SW 1271 (cell line): ENCODE measurements at regions not wholly inside any gene's neighbourhood (a gene's known extent, or its start where the extent isn't known, plus 50 kb on each side); places are given as distances from the start of the nearest gene placed in this dataset.

Experiments used
- DNase-seq, 2 experiments: peaks; one replicate each; lab custom pipeline; 2025; lab: John Stamatoyannopoulos, UW

- no peak for DNase-seq
Observed at GRCh38 chr3:10583798-10584708, 78.7 kb upstream of the ATP2B2 start.

DNA sequence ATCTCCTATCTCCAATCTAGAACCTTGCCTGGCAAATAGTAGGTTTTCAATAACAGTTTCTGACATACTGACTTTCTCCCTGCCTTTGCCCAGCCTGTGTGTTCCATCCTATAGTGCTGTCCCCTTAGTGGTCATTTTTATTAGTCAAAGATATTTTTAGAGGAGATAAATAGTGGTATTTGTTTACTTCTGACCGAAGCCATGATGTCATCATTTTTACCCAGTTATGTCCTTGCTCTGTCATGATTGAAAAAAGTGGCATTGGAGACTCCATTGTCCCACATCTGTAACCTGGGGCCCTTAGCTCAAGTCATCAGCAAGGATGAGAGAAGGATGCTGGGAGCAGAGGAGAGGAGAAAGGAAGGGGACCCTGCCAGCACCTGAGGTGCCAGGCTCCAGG is 80.6 kb upstream of the ATP2B2 start:
- DNase-seq = no peak

DNA sequence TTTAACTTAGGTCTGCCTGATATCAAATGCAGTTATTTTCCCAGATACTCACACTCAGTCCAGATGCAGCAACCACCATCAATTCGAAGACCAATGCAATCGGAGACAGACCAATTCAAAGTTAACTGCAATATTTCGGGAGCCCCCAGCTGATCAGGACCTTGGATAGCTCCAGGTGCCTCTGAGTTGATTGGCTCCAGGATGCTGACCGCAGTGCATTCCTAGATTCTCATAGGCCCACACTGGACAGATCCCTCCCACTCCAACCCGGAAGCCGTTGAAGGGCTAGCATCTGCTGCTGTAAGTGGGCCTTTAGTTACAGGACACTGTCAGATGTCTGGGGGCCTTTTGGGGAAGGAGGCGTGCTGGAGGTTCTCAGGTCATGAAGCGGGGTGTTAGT is 89.5 kb upstream of the ATP2B2 start:
- no peak for DNase-seq

DNA sequence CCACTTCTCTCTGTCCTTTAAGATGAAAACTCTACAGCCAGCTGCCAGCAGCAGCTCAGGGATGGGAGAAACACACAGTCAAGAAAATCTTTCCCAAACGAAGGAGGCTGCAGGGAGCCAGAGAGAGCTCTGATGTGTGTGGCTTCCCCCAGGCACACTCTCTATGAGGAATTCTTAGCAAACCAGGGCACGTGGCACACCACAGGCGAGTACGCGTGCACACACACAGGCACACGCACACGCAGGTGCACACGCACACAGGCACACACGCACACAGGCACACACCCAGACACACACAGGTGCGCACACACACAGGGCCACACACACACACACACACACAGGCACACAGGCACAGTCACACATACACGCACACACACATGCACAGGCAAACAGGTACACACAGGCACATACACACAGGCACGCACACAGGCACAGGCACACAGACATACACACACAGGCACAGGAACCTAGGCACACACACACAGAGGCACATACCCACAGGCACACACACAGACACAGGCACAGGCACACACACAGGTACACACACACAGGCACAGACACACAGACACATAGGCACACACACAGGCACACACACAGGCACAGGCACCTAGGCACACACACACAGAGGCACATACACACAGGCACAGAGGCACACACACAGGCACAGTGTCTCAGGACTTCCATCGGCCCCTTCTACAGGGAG is 91.5 kb upstream of the ATP2B2 start:
- DNase-seq = no peak

GRCh38 chr3:10597733-10598132 is 92.3 kb upstream of the ATP2B2 start:
- DNase-seq = no peak

DNA sequence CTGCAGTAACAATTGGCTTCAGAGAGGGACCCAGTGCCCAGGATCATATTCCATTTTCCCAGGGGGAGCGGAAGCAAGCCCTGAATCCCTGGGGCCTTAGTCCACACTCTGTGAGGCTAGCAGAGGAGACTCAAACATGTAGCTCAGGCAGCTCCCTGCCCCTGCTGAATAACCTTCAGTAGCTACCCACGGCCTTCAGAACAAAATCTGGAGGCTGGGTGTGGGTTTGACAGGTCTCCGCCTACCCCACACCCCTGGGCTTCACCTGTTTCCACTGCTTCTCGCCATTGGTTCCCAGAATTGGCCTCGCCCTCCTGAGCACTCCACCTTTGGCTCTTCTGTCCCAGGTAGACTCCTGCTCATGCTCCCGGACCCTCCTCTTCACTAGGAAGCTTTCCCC is 93.6 kb upstream of the ATP2B2 start:
- no peak for DNase-seq

- DNase-seq = no peak
Observed at GRCh38 chr3:10599444-10599843, 94.1 kb upstream of the ATP2B2 start.

DNA sequence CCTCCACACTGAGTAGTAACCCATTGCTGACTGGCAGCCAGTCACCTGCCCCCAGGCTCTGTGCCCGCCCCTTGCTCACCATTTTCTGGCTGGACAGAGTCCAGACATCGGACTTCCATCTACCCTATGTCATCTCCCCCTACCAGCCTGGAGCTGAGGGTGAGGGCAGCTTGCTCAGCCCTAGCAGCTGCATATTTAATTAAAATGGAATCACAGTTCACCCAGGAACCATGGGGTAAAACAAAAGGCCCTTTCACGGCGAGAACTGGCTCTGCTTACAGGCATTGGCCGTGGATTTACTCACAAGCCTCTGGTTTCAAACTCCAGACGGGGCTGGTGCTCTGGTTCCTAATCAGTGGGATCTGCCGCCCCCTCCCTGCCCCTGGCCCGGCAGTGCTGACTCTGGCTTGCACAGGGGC is 94.9 kb upstream of the ATP2B2 start:
- no peak for DNase-seq

GRCh38 chr3:10600726-10601125 is 95.3 kb upstream of the ATP2B2 start:
- DNase-seq = no peak

- DNase-seq = no peak
Observed at GRCh38 chr3:10601151-10601856, 95.9 kb upstream of the ATP2B2 start.

DNA sequence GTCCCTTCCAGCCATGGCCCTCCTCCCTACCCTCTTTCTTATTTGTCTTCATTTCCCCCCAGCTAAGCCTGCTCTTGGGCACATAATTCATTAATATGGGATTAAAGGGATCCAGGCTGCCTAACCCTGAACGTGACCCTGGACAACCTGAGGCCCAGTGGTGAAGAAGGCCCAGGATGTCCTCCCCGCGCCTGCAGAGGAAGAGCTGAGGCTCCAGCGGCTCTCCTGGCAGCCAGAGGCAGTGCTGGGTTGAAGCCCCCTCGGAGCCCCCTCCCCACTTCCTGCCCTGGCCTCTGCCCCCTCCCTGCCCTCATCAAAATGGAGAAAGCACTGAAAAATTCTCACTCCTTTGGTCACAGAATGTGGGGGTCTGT is 96.5 kb upstream of the ATP2B2 start:
- DNase-seq = no peak

- DNase-seq = no peak
Observed at GRCh38 chr3:10602271-10602670, 96.9 kb upstream of the ATP2B2 start.

DNA sequence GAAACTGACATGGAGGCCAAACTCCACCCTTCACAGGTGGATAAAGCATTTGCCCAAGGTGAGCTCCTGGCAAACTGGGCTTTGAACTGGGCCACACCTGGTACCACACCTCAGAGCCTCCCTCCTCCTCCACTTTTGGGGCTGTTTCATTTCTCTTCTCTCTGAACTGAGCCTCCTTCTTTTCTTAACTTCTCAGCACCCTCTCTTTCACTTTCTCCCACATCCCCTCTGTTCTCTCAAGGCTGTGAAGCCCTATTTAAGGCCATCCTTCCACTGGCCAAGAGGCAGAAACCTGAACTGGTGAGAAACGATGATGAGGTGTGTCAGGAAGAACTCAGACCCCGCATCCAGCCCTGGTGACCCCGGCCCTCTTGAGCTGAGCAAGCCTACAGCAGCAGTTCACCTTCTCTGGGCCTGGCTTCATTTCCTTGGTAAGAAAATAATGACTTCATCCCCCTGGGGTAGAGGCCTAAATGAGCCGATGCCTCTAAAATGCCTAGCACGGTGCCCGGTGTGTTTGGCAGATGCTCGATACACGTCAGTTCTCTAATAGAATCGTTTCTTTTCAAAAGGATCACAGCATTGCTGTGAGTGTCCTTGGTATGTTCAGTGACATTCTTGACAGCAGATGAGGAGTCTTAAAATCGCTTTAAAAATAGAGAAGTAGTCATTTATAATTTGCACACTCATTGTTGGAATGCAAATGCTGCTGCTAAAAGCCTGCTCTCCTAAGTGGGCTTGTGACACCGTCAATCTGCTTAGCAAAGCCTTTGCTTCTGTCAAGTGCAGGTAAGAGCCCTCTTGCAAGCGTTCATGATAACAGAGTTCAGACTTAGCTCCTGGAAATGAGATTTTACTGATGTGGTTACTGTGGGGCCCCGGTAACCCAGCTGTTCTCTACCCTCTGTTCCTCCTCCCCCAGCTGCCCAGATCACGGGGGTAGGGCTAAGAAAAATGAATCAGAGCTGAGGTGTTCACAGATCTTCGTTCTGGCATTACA is 97.7 kb upstream of the ATP2B2 start:
- no peak for DNase-seq

- no peak for DNase-seq
Observed at GRCh38 chr3:10609134-10609533, 103.7 kb upstream of the ATP2B2 start.

- no peak for DNase-seq
Observed at GRCh38 chr3:10614168-10614567, 108.8 kb upstream of the ATP2B2 start.

DNA sequence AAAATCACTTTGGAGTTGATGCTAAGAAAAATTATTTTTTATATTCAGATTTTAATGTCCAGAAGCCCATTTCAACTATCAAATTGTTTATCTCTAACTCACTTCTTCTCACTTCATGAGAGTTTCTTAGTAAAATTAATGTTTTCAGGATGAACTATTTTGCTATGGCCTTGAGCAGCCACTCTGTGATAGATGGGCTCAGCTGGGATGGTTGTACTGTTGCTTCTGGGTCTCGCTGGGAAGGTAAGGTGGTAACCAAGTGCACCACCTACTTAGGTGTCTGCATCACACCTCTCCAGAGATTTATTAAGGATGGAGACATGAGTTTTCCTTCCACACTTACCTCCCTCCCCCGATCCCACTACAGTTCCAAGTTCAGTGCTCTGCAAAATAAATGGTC is 110.3 kb upstream of the ATP2B2 start:
- no peak for DNase-seq

DNA sequence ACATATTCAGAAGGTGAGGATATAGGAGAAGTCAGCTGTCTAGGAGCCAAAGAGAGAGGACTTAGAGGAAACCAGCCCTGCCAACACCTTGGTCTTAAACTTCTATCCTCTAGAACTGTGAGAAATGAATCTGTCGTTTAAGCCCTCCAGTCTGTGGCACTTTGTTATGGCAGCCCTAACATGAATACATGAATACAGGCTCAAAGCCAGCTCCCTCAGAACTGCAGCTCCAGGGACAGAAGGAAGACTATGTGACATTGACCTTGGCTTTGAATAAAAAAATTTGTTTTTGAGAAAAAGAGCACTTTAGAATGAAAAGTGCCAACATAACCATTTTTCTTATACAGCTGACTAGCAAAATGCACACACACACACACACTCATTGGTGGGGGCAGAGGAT is 110.9 kb upstream of the ATP2B2 start:
- DNase-seq = no peak

DNA sequence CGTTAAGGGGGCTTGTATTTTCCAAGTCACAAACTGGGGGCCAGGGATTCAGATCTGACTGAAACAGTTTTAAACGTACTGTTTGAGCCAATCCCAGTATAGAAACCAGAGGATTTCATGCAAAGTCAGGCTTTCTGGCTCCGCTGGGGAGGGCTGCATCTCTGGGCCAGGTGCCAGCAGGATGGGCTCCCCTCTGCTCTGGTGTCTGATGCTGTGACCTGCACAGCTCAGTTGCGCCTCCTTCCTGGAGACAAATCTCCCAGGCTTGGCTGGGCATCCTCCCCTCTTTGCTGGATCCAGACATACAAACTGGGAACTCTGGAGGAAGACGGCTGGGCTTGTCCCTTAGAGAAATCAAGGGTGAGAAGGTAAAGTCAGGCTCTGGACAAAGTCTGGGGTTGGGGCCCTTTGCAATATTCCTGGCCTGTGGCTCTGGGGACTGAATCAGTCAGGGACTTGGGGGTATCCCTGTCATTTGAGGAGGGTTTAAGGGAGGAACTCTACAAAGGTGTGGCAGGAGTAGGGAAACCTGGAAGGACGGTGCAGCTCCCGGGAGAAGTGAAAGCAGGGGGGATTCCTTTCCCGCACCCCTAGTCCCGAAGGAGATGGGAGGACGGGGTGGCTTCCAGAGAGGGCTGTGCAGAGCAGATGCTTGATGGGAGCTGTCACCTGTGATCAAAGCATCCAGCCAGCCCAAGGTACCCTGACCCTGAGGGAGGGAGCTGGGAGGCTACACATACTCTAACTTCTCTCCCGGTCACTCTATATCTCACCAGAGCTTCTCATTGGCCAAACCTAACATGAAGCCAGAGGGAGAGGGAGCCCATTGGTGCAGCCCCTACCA is 114.8 kb upstream of the ATP2B2 start:
- DNase-seq = no peak

DNA sequence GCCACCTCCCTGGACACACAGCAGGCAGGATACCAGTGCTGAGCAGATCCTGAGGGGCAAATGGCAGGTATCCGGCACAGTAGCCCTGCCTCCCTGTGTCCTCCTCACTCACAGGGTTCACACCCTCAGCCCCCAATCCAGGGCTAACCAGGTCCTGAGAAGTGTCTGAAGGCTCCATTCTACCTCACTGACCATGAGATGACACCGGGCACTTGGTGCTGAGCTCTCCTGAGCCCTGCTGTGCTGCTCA is 115.4 kb upstream of the ATP2B2 start:
- DNase-seq = no peak

DNA sequence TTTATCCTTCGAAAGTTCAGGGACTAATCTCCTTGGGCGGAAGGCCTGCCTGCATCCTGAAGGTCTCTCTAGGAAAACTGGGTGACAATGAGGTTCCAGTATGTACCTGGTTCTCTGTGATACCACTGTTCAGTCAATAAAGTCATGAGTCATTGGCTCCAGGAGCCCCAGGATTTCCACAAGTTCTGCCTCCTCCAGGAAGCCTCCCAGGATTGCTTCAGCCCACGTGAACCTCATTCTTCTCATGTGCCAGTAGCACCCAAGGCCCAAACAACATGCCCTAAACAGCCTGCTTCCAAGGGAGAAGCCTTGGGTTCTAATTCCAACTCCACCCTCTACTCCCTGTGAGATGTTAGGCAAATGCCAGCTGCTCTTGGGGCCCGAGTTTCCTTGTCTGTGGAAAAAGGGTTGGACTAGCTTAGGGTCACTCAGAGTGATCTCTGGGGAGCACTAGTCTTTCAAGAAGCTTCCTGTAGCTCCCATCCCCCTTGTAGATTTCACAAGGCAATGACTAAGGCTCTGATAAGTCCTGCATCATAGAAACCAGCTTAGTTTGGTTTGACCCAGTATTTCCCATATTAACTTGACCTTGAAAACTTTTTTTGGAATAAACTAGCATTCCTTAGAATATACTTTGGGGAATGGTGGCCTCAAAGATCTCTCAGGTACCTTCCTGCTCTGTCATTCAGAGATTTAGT is 118.3 kb upstream of the ATP2B2 start:
- DNase-seq = no peak
